Left ventricle myocardium inferior (tissue), 1 donor: ENCODE measurements at regions not wholly inside any gene's neighbourhood (a gene's known extent, or its start where the extent isn't known, plus 50 kb on each side); places are given as distances from the start of the nearest gene placed in this dataset.
"Not testable (repeated sequence)": the region's sequence is repeated elsewhere in the genome, so short reads cannot be mapped to it uniquely, and the experiment has no call there.

ENCODE experiments used
- DNase-seq: peaks from one replicate; pipeline ENCODE4 v3.0.0-alpha.2; 2020
- H3K27ac ChIP-seq: fragments of 200-600 bp; replicated peaks from 2 replicates; pipeline ENCODE4 v1.8.0; 2021
- H3K27me3 ChIP-seq: fragments of 200-600 bp; 2 replicates; pipeline ENCODE4 v1.8.0; 2021; ENCODE audit warnings: low read depth
- H3K36me3 ChIP-seq: fragments of 200-600 bp; 2 replicates; pipeline ENCODE4 v1.8.0; 2021
- H3K4me1 ChIP-seq: fragments of 200-600 bp; 2 replicates; pipeline ENCODE4 v1.8.0; 2021
- H3K4me3 ChIP-seq: fragments of 200-600 bp; 2 replicates; pipeline ENCODE4 v1.8.0; 2021; ENCODE audit warnings: mild to moderate bottlenecking, moderate library complexity
- H3K9me3 ChIP-seq: fragments of 200-600 bp; replicated peaks from 2 replicates; pipeline ENCODE4 v1.8.0; 2021
- intact Hi-C: fragments of 100-400 bp; cut with micrococcal nuclease; formaldehyde crosslinking; loops from one replicate; pipeline ENCODE4 v1.11.0; 2022
- TF ChIP-seq, protein P1 (sequence below): fragments of 200-600 bp; IDR thresholded peaks from 2 replicates; pipeline ENCODE4 v1.8.0; 2021; ENCODE audit warnings: antibody characterized with exemption, mild to moderate bottlenecking, borderline replicate concordance
- donor health status: DM: no; HTN: yes; CAD: no; lungs with severe emphysema.

DNA sequence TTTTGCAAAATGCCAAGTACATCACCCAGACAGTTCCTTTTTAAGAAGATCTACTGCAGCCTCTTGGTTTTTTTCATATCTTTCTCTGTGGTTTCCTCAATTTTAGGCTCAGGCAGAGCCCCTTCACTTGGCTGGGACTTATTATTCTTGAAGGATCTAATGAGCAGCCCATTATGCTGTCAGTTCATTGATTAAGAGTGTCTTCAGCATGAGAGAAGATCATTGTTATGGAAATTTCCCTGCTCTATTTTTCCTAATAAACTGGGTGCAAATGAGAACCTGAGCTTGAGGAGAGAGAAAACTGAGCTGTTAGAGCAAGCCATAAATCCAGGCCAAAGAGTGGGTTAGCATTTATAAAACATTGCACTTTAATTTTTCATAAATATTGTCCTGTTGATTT is 146.5 kb downstream of the SEC23IP start:
- intact Hi-C loops: no loop called here
- DNase-seq: no peak

DNA sequence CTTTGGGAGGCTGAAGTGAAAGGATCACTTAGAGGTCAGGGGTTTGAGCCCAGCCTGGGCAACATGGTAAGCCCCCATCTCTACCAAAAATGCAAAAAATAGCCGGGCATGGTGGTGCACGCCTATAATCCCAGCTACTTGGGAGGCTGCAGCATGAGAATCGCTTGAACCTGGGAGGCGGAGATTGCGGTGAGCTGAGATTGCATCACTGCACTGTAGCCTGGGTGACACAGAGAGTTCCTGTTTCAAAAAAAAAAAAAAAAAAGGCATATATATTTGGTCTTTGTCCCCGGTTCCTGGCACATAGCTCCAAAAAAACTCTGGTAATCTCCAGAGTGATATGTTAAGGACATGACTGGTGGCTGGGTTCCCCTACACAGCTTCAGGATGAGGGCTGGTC is 147.3 kb downstream of the SEC23IP start:
- intact Hi-C loops: no loop called here
- TF ChIP-seq, protein P1, sequence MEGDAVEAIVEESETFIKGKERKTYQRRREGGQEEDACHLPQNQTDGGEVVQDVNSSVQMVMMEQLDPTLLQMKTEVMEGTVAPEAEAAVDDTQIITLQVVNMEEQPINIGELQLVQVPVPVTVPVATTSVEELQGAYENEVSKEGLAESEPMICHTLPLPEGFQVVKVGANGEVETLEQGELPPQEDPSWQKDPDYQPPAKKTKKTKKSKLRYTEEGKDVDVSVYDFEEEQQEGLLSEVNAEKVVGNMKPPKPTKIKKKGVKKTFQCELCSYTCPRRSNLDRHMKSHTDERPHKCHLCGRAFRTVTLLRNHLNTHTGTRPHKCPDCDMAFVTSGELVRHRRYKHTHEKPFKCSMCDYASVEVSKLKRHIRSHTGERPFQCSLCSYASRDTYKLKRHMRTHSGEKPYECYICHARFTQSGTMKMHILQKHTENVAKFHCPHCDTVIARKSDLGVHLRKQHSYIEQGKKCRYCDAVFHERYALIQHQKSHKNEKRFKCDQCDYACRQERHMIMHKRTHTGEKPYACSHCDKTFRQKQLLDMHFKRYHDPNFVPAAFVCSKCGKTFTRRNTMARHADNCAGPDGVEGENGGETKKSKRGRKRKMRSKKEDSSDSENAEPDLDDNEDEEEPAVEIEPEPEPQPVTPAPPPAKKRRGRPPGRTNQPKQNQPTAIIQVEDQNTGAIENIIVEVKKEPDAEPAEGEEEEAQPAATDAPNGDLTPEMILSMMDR: no peak
- Histone ChIP-seq H3K4me3 (no peak overlapping the region), H3K27me3 (peaks cover 3% of the 10 kb centered on the region), H3K4me1 (no peaks in the 10 kb centered on the region), H3K36me3 (no peaks in the 10 kb centered on the region), H3K9me3 (no peaks in the 10 kb centered on the region), H3K27ac (no peak overlapping the region)
- DNase-seq: no peak

More for the DNA sequence above, 146.5 kb downstream of the SEC23IP start:
- no peak overlapping the region for H3K27ac ChIP-seq
- TF ChIP-seq, protein P1: no peak
- H3K4me1 ChIP-seq: no peaks in the 10 kb centered on the region
- peaks cover 3% of the 10 kb centered on the region for H3K27me3 ChIP-seq
- H3K9me3 ChIP-seq: no peaks in the 10 kb centered on the region
- no peak overlapping the region for H3K4me3 ChIP-seq
- no peaks in the 10 kb centered on the region for H3K36me3 ChIP-seq

DNA sequence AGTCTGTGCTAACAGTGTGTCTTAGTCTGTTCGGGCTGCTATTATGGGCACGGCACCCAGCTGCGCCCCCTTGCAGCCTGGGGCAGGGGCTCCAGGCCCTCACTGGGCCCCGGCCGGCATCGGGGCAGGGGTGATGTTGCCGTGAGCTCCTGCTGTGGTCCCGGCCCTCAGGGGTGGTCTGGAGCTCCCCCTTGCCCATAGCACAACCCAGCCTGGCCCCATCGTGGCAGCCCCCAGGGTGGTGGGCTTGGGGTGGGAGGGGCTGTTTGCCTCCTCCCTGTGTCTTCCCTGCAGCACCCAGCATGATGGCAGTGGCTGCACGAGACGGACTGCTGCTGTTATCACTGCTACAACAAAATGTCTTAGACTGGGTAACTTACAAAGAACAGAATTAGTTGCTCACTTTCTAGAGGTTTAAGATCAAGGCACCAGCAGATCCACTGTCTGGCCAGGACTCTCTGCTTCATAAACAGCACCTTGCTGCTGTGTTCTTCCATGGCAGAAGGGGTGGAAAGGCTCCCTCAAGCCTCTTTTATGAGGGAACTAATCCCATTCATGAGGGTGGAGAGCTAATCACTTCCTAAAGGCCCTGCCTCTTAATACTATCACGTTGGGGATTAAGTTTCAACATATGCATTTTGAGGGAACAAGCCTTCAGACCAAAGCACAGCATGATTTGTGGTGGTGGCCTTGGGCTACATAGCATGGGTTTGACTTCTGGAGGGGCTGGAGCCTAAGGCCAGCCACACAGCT is 149.5 kb downstream of the SEC23IP start:
- peaks cover 3% of the 10 kb centered on the region for H3K27me3 ChIP-seq
- no peaks in the 10 kb centered on the region for H3K9me3 ChIP-seq
- no peak for DNase-seq
- intact Hi-C loops: no loop called here
- H3K36me3 ChIP-seq: no peaks in the 10 kb centered on the region
- H3K4me3 ChIP-seq: no peak overlapping the region
- TF ChIP-seq, protein P1: no peak
- no peak overlapping the region for H3K27ac ChIP-seq
- no peaks in the 10 kb centered on the region for H3K4me1 ChIP-seq

DNA sequence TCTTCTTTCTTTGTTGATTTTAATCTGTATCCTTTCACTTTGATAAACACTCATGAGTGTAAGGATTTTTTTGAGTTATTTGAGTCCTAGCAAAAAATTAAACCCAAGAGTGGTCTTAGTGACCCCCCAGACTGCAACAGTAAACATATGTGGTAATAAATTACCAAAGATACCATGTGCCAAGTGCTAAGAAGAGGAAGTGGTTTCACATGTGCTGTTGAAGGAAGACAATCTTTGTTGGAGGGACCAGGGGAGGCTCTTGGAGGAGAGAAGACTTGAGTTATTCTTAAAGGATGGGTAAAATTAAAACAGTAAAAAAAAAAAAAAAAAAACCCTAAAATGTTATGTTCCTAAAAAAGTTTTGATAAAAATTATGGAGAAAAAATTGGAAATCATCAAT is 150.2 kb downstream of the SEC23IP start:
- H3K27ac ChIP-seq: no peak overlapping the region
- H3K27me3 ChIP-seq: peaks cover 3% of the 10 kb centered on the region
- H3K9me3 ChIP-seq: no peaks in the 10 kb centered on the region
- no peak for DNase-seq
- intact Hi-C loops: no loop called here
- H3K36me3 ChIP-seq: no peaks in the 10 kb centered on the region
- TF ChIP-seq, protein P1: no peak
- no peaks in the 10 kb centered on the region for H3K4me1 ChIP-seq
- H3K4me3 ChIP-seq: no peak overlapping the region

DNA sequence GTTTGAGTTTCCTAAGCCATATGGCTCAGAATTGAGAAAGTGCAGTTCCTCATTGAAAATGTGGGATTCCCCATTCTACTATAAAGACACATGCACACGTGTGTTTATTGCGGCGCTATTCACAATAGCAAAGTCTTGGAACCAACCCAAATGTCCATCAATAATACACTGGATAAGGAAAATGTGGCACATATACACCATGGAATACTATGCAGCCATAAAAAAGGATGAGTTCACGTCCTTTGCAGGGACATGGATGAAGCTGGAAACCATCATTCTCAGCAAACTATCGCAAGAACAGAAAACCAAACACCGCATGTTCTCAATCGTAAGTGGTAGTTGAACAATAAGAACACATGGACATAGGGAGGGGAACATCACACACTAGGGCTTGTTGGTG is 154.8 kb downstream of the SEC23IP start:
- H3K36me3 ChIP-seq, H3K27me3 ChIP-seq, DNase-seq, H3K27ac ChIP-seq, H3K4me1 ChIP-seq, H3K9me3 ChIP-seq, intact Hi-C loops, H3K4me3 ChIP-seq: not testable (repeated sequence)

DNA sequence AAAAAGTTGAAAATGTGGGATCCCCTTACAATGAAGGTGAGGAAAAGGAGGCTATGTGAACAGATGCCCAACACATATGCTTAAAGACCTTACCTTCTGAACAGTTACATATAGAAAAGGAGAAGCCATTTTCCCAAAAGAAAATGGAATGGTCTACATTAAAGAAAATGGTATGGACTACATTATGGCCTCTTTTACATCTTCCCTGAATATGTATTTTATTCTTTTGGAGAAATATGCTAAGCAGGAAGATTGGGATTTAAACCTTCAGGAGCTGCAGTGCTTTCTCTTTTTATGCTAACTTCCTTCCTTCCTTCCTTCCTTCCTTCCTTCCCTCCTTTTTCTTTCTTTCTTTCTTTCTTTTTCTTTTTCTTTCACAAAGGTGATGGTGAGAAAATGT is 155.4 kb downstream of the SEC23IP start:
- DNase-seq: no peak
- intact Hi-C loops: no loop called here
- no peak overlapping the region for H3K27ac ChIP-seq
- H3K4me1 ChIP-seq: no peaks in the 10 kb centered on the region
- H3K4me3 ChIP-seq: no peak overlapping the region
- no peaks in the 10 kb centered on the region for H3K36me3 ChIP-seq
- TF ChIP-seq, protein P1: no peak
- no peaks in the 10 kb centered on the region for H3K9me3 ChIP-seq
- peaks cover 10% of the 10 kb centered on the region for H3K27me3 ChIP-seq
